Sigmoid colon (tissue), 4 donors: ENCODE measurements at regions not wholly inside any gene's neighbourhood (a gene's known extent, or its start where the extent isn't known, plus 50 kb on each side); places are given as distances from the start of the nearest gene placed in this dataset.

Experiments
- CTCF ChIP-seq, 4 experiments: fragments of 450-650 bp in 3 of 4; fragments of 200-600 bp in 1 of 4; IDR thresholded peaks; one replicate each; pipeline ENCODE4 v1.5.1; 2016 to 2019; ENCODE audit warnings: antibody characterized with exemption in 4 of 4, mild to moderate bottlenecking in 3 of 4, moderate library complexity in 2 of 4
- POLR2A ChIP-seq, 2 donors: fragments of 450-650 bp; IDR thresholded peaks; one replicate each; pipeline ENCODE4 v1.6.1; 2016; ENCODE audit warnings: antibody characterized with exemption in 2 of 2, mild to moderate bottlenecking in 2 of 2, moderate library complexity in 2 of 2
- POLR2AphosphoS5 ChIP-seq, 4 donors: sonication (generic); formaldehyde crosslinking; IDR thresholded peaks; one replicate each; pipeline ENCODE4 v1.6.1; 2017; ENCODE audit warnings: antibody characterized with exemption in 4 of 4

- no peak for TF ChIP-seq CTCF (IDR thresholded peaks at IDR 0.05)
- no peak for TF ChIP-seq POLR2A (IDR thresholded peaks at IDR 0.05)
- no peak for TF ChIP-seq POLR2AphosphoS5 (IDR thresholded peaks at IDR 0.05)
Measured at GRCh38 chr16:85288869-85289660, 176.8 kb upstream of the CIBAR2 start.
